ENCODE measurements at regions not wholly inside any gene's neighbourhood (a gene's known extent, or its start where the extent isn't known, plus 50 kb on each side); places are given as distances from the start of the nearest gene placed in this dataset.

DNA sequence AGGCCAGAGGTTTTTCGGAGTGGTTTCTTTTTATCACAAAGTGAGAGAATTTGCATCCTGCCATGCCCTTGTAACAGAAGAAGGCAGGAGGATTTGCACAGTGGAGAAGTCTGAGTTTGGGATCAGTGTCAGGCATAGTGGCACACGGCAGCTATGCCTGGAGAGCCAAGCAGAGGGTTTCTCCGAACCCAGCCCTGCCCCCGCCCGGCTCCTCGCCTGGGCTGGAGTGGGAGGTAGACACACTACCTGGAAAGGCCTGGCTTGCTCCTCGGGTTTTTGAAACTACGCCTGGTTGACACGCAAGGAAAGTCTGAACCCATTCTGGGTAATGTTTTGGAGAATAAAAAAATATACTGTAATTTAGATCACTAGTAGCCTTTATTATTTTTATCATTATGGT is 1653.6 kb upstream of the TENM3 start:
- TF ChIP-seq CTCF (IDR thresholded peaks at IDR 0.05) (no peak), POLR2A (IDR thresholded peaks at IDR 0.05) (no peak)
